ENCODE measurements at regions not wholly inside any gene's neighbourhood (a gene's known extent, or its start where the extent isn't known, plus 50 kb on each side); places are given as distances from the start of the nearest gene placed in this dataset.

- Histone ChIP-seq H3K4me2 (ENCODE audit: low read length) (no peak overlapping the region), H3K27ac (ENCODE audit: low read depth, low read length) (no peak overlapping the region), H3K27me3 (ENCODE audit: control insufficient read depth, low read length) (no peaks in the 10 kb centered on the region), H3F3A (ENCODE audit: control insufficient read depth, insufficient read depth) (no peaks in the 10 kb centered on the region), H3K9me3 (ENCODE audit: control insufficient read depth, insufficient read depth, low read length) (no peaks in the 10 kb centered on the region), H3K4me3 (ENCODE audit: low read length) (no peak overlapping the region), H3K36me3 (ENCODE audit: control insufficient read depth, low read length) (no peaks in the 10 kb centered on the region), H3K79me2 (ENCODE audit: control insufficient read depth, low read length) (no peaks in the 10 kb centered on the region), H3K9me2 (replicated peaks; ENCODE audit: control insufficient read depth, low read length) (no peaks in the 10 kb centered on the region), H4K20me1 (ENCODE audit: control insufficient read depth, insufficient read depth, low read depth, low read length) (no peaks in the 10 kb centered on the region), H3K4me1 (ENCODE audit: control insufficient read depth, low read length) (no peaks in the 10 kb centered on the region)
- TF ChIP-seq EZH2phosphoT487 (IDR thresholded peaks at IDR 0.05; ENCODE audit: borderline replicate concordance, low read length) (no peak), CTCF (IDR thresholded peaks at IDR 0.05; ENCODE audit: low read depth, low read length, poor library complexity, severe bottlenecking) (no peak)
These were observed 60.5 kb upstream of the C10orf90 start for GRCh38 chr10:126730856-126731609.

GRCh38 chr10:126731610-126731990, 61.1 kb upstream of the C10orf90 start:
- no peak for TF ChIP-seq EZH2phosphoT487 (IDR thresholded peaks at IDR 0.05; ENCODE audit: borderline replicate concordance, low read length)
- TF ChIP-seq CTCF (IDR thresholded peaks at IDR 0.05; ENCODE audit: low read depth, low read length, poor library complexity, severe bottlenecking), result no peak
- H3K4me1 ChIP-seq (ENCODE audit: control insufficient read depth, low read length), result no peaks in the 10 kb centered on the region
- H3K4me2 ChIP-seq (ENCODE audit: low read length), result no peak overlapping the region
- H3K79me2 ChIP-seq (ENCODE audit: control insufficient read depth, low read length), result no peaks in the 10 kb centered on the region
- no peaks in the 10 kb centered on the region for H3K36me3 ChIP-seq (ENCODE audit: control insufficient read depth, low read length)
- H3K4me3 ChIP-seq (ENCODE audit: low read length), result no peak overlapping the region
- H3K27me3 ChIP-seq (ENCODE audit: control insufficient read depth, low read length), result no peaks in the 10 kb centered on the region
- H4K20me1 ChIP-seq (ENCODE audit: control insufficient read depth, insufficient read depth, low read depth, low read length), result no peaks in the 10 kb centered on the region
- H3K9me3 ChIP-seq (ENCODE audit: control insufficient read depth, insufficient read depth, low read length), result no peaks in the 10 kb centered on the region
- no peak overlapping the region for H3K27ac ChIP-seq (ENCODE audit: low read depth, low read length)
- no peaks in the 10 kb centered on the region for H3F3A ChIP-seq (ENCODE audit: control insufficient read depth, insufficient read depth)
- no peaks in the 10 kb centered on the region for H3K9me2 ChIP-seq (replicated peaks; ENCODE audit: control insufficient read depth, low read length)

- H3K79me2 ChIP-seq (ENCODE audit: control insufficient read depth, low read length), result no peaks in the 10 kb centered on the region
- TF ChIP-seq CTCF (IDR thresholded peaks at IDR 0.05; ENCODE audit: low read depth, low read length, poor library complexity, severe bottlenecking) (no peak), EZH2phosphoT487 (IDR thresholded peaks at IDR 0.05; ENCODE audit: borderline replicate concordance, low read length) (no peak)
- H3K27me3 ChIP-seq (ENCODE audit: control insufficient read depth, low read length), result no peaks in the 10 kb centered on the region
- H3F3A ChIP-seq (ENCODE audit: control insufficient read depth, insufficient read depth), result no peaks in the 10 kb centered on the region
- no peaks in the 10 kb centered on the region for H3K9me3 ChIP-seq (ENCODE audit: control insufficient read depth, insufficient read depth, low read length)
- H3K27ac ChIP-seq (ENCODE audit: low read depth, low read length), result no peak overlapping the region
- no peaks in the 10 kb centered on the region for H3K4me1 ChIP-seq (ENCODE audit: control insufficient read depth, low read length)
- H3K4me3 ChIP-seq (ENCODE audit: low read length), result no peak overlapping the region
- H3K4me2 ChIP-seq (ENCODE audit: low read length), result no peak overlapping the region
- H4K20me1 ChIP-seq (ENCODE audit: control insufficient read depth, insufficient read depth, low read depth, low read length), result no peaks in the 10 kb centered on the region
- no peaks in the 10 kb centered on the region for H3K36me3 ChIP-seq (ENCODE audit: control insufficient read depth, low read length)
- H3K9me2 ChIP-seq (replicated peaks; ENCODE audit: control insufficient read depth, low read length), result no peaks in the 10 kb centered on the region
These were observed 61.8 kb upstream of the C10orf90 start for GRCh38 chr10:126732308-126732707.

Data from DOHH2 (cell line).